ENCODE measurements at regions not wholly inside any gene's neighbourhood (a gene's known extent, or its start where the extent isn't known, plus 50 kb on each side); places are given as distances from the start of the nearest gene placed in this dataset.

DNA sequence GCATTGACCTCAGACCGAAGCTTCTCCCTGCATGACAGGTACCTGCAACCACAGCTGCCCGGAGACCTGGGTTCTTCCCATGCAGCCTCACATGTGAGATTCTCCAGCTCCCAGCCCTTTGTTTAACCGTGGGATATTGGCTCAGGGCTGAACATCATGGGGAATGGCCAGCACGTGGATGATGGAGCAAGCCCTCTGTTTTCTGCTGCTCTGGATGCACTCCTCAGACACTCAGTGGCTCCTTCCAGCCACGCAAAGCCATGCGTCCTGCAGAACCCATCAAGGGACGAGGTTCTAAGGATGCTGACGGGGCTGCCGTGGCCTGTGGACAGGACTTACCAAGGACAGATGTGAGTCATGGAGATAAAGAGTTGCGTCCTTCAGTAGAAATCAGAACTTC, 639.1 kb downstream of the BRD1 start:
- H3K4me3 ChIP-seq (ENCODE audit: low read depth, low read length), result no peak overlapping the region
- no peak for DNase-seq (ENCODE audit: low read depth)
- TF ChIP-seq, protein P1, sequence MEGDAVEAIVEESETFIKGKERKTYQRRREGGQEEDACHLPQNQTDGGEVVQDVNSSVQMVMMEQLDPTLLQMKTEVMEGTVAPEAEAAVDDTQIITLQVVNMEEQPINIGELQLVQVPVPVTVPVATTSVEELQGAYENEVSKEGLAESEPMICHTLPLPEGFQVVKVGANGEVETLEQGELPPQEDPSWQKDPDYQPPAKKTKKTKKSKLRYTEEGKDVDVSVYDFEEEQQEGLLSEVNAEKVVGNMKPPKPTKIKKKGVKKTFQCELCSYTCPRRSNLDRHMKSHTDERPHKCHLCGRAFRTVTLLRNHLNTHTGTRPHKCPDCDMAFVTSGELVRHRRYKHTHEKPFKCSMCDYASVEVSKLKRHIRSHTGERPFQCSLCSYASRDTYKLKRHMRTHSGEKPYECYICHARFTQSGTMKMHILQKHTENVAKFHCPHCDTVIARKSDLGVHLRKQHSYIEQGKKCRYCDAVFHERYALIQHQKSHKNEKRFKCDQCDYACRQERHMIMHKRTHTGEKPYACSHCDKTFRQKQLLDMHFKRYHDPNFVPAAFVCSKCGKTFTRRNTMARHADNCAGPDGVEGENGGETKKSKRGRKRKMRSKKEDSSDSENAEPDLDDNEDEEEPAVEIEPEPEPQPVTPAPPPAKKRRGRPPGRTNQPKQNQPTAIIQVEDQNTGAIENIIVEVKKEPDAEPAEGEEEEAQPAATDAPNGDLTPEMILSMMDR (IDR thresholded peaks at IDR 0.05; ENCODE audit: control insufficient read depth, extremely low read depth, insufficient read depth), result no peak

DNA sequence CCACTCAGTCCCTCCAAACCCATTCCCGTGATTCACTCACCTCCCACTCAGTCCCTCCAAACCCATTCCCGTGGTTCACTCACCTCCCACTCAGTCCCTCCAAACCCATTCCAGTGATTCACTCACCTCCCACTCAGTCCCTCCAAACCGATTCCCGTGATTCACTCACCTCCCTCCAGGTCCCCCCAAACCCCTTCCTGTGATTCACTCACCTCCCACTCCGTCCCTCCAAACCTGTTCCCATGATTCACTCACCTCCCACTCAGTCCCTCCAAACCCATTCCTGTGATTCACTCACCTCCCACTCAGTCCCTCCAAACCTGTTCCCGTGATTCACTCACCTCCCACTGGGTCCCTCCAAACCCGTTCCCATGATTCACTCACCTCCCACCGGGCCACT, 639.6 kb downstream of the BRD1 start:
- TF ChIP-seq, protein P1 (IDR thresholded peaks at IDR 0.05; ENCODE audit: control insufficient read depth, extremely low read depth, insufficient read depth), result no peak
- H3K4me3 ChIP-seq (ENCODE audit: low read depth, low read length), result no peak overlapping the region

DNA sequence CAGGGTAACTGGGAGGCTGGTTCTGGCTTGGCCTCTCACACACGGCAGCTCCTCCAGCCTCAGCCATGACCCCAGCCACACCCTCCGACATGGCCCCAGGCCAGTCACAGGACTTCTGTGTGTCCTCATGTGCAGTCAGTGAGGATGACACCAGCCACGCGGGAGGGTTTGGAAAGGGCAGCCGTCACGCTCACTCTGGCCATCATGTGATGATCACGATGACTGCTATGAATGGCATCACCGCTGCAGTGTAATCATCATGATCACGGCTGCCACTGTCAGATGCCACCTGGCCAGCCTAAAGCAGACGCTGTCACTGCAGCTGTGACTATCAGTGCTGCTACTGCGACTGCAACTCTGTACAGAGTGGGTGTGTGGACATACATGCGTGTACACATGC, 640.9 kb downstream of the BRD1 start:
- DNase-seq (ENCODE audit: low read depth), result no peak
- no peak overlapping the region for H3K4me3 ChIP-seq (ENCODE audit: low read depth, low read length)
- TF ChIP-seq, protein P1 (IDR thresholded peaks at IDR 0.05; ENCODE audit: control insufficient read depth, extremely low read depth, insufficient read depth), result no peak

More for the DNA sequence above, 639.6 kb downstream of the BRD1 start:
- no peak for DNase-seq (ENCODE audit: low read depth)

DNA sequence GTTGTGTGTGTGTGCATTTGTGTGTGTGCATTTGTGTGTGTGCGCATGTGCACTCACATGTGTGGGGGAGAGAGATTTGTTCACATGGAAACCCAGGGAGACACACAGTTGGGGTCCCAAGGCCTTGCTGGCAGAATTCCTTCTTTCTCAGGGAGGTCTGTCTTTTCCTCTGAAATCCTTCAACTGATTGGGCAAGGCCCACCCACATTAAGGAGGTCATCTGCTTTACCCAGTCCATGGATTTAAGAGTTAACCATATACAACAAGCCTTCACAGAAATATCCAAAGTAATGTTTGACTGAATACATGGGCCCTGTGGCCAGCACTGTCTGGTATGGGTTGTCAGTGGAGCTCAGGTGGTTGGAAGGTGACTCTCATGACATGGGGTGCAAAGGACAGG, 641.4 kb downstream of the BRD1 start:
- DNase-seq (ENCODE audit: low read depth), result no peak
- no peak overlapping the region for H3K4me3 ChIP-seq (ENCODE audit: low read depth, low read length)
- TF ChIP-seq, protein P1 (IDR thresholded peaks at IDR 0.05; ENCODE audit: control insufficient read depth, extremely low read depth, insufficient read depth), result no peak

DNA sequence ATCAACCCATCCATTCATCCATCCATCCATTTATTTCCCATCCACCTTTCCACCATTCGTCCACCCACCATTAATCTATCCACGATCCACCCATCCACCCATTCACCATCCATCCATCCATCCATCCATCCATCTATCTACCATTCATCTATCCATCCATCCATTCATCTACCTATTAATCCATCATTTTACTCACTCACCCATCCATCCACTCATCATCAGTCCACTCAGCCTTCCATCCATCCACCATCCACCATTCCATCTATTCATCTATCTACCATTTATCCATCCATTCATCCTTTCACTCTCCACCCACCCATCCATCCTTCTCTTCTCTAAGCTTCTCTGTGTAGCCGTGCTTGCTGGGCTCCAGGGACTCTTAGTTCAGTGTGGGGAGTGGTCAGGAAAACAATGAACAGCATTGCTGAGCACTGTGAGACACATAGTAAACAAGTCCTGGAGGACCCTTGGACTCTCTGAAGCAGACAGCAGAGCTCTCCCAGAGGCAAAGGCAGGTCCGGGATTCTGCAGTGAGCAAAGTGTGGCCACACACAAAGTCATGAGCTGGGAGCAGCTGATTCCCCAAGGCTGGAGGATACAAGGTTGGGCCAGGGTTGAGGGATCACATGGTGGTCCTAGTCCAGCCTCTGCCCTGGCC, 642.2 kb downstream of the BRD1 start:
- TF ChIP-seq, protein P1 (IDR thresholded peaks at IDR 0.05; ENCODE audit: control insufficient read depth, extremely low read depth, insufficient read depth), result no peak
- DNase-seq (ENCODE audit: low read depth), result no peak
- H3K4me3 ChIP-seq (ENCODE audit: low read depth, low read length), result no peak overlapping the region

DNA sequence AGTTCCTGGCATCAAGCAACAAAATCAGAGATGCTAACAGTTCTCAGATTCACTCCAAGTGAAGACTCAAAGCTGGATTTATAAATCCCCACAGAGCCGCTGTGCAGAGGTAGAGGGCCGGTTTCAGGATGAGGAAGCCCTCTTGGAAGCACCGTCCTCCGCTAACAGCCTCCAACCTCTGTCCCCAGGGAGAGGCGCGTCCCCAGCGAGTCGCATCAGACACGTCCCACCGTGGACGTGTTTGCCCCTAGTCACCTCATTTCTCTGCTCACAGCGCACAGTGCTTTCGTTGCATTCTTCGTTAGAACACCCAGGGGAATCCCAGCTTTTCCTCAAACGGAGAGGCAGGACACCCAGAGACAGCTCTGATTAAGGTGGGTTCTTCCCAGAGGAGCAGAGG, 642.9 kb downstream of the BRD1 start:
- TF ChIP-seq, protein P1 (IDR thresholded peaks at IDR 0.05; ENCODE audit: control insufficient read depth, extremely low read depth, insufficient read depth), result no peak
- no peak overlapping the region for H3K4me3 ChIP-seq (ENCODE audit: low read depth, low read length)
- no peak for DNase-seq (ENCODE audit: low read depth)

DNA sequence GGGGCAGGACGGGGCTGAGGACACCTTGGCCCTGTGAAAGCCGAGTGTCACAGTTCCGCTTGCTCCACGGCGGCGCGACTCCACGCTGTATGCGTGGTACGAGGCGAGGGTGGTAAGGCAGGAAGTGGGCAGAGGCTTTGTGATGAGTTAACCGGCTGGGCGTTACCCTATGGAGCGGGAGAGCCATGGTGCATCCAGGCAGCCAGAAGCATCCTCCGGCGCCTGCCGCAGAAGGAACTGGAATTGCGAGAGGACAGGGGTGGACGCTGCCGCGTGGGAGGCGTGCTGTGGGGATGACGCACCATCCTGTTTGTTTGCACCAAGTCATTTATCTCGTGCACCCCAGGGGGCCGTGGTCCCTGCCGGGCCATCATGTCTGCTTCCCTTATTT, 643.9 kb downstream of the BRD1 start:
- TF ChIP-seq, protein P1 (IDR thresholded peaks at IDR 0.05; ENCODE audit: control insufficient read depth, extremely low read depth, insufficient read depth), result no peak
- no peak overlapping the region for H3K4me3 ChIP-seq (ENCODE audit: low read depth, low read length)
- no peak for DNase-seq (ENCODE audit: low read depth)
